Hepatocyte (in vitro differentiated cells): ENCODE measurements at regions not wholly inside any gene's neighbourhood (a gene's known extent, or its start where the extent isn't known, plus 50 kb on each side); places are given as distances from the start of the nearest gene placed in this dataset.

ENCODE experiments used
- DNase-seq: peaks from one replicate; pipeline ENCODE4 v3.0.0-alpha.2; 2016; ENCODE audit warnings: low spot score
- H2AFZ ChIP-seq: fragments of 200-600 bp; sonication (generic); 2 replicates; pipeline ENCODE4 v1.6.0; 2016; ENCODE audit warnings: antibody characterized with exemption, mild to moderate bottlenecking
- H3K27ac ChIP-seq: fragments of 200-600 bp; sonication (generic); 2 replicates; pipeline ENCODE4 v1.5.1; 2016; ENCODE audit warnings: mild to moderate bottlenecking
- H3K27me3 ChIP-seq: fragments of 200-600 bp; sonication (generic); 2 replicates; pipeline ENCODE4 v1.6.1; 2016
- H3K36me3 ChIP-seq: fragments of 200-600 bp; sonication (generic); replicated peaks from 2 replicates; pipeline ENCODE4 v1.5.1; 2016; ENCODE audit warnings: low read depth; ENCODE audit not compliant: insufficient read depth
- H3K4me1 ChIP-seq: fragments of 200-600 bp; sonication (generic); 2 replicates; pipeline ENCODE4 v1.5.1; 2016; ENCODE audit warnings: mild to moderate bottlenecking, moderate library complexity; ENCODE audit not compliant: insufficient read depth
- H3K4me2 ChIP-seq: fragments of 200-600 bp; sonication (generic); 2 replicates; pipeline ENCODE4 v1.6.0; 2016
- H3K4me3 ChIP-seq: fragments of 200-600 bp; sonication (generic); 2 replicates; pipeline ENCODE4 v1.5.1; 2016; ENCODE audit warnings: mild to moderate bottlenecking
- H3K79me2 ChIP-seq: fragments of 200-600 bp; sonication (generic); 2 replicates; pipeline ENCODE4 v1.6.0; 2017; ENCODE audit warnings: mild to moderate bottlenecking
- H3K9me2 ChIP-seq: fragments of 200-600 bp; sonication (generic); replicated peaks from 2 replicates; pipeline ENCODE4 v1.6.0; 2017; ENCODE audit warnings: mild to moderate bottlenecking; ENCODE audit not compliant: insufficient read depth
- H3K9me3 ChIP-seq: fragments of 200-600 bp; sonication (generic); 2 replicates; pipeline ENCODE4 v1.5.1; 2016; ENCODE audit warnings: low read depth, mild to moderate bottlenecking
- H4K20me1 ChIP-seq: fragments of 200-600 bp; sonication (generic); 2 replicates; pipeline ENCODE4 v1.6.0; 2016; ENCODE audit warnings: mild to moderate bottlenecking; ENCODE audit not compliant: insufficient read depth, poor library complexity, severe bottlenecking
- EZH2 ChIP-seq: fragments of 200-600 bp; sonication (generic); IDR thresholded peaks from 2 replicates; pipeline ENCODE4 v1.6.1; 2016; ENCODE audit warnings: antibody characterized with exemption, mild to moderate bottlenecking, borderline replicate concordance
- EZH2phosphoT487 ChIP-seq: fragments of 200-600 bp; sonication (generic); IDR thresholded peaks from one replicate; pipeline ENCODE4 v1.6.1; 2018; ENCODE audit warnings: antibody characterized with exemption, mild to moderate bottlenecking, low read depth, moderate library complexity; ENCODE audit not compliant: unreplicated experiment, severe bottlenecking
- WGBS: methylation state at CpG from one replicate; pipeline ENCODE4 v1.1.6; 2016; ENCODE audit warnings: low lambda C conversion rate; ENCODE audit errors: missing lambda C conversion rate; 5-methylcytosine and 5-hydroxymethylcytosine counted together
- TF ChIP-seq, protein P1 (sequence below): fragments of 200-600 bp; sonication (generic); IDR thresholded peaks from 2 replicates; pipeline ENCODE4 v1.5.1; 2016; ENCODE audit warnings: antibody characterized with exemption, mild to moderate bottlenecking; ENCODE audit not compliant: poor library complexity

DNA sequence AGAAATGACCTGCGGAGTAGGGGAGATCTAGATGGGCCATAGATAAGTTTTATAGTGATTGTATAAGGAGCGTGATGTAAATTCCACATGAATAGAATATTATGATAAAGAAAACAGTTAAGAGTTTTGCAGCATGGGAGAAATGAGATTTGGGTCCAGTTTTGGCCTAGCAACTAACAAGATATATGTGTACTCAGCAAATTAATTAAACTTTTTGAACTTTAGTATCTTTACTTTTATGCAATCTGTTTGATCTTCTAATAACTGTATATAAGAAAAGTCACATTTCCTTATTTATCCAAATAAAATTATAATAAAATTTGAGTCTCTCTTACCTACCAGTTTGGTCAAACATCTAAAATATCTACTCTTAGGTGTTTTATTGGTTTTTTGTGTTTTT is 1011.8 kb upstream of the NCAM2 start:
- no peaks in the 10 kb centered on the region for H3K36me3 ChIP-seq
- H3K4me2 ChIP-seq, result no peak overlapping the region
- TF ChIP-seq EZH2phosphoT487 (no peak), EZH2 (no peak)
- TF ChIP-seq, protein P1, sequence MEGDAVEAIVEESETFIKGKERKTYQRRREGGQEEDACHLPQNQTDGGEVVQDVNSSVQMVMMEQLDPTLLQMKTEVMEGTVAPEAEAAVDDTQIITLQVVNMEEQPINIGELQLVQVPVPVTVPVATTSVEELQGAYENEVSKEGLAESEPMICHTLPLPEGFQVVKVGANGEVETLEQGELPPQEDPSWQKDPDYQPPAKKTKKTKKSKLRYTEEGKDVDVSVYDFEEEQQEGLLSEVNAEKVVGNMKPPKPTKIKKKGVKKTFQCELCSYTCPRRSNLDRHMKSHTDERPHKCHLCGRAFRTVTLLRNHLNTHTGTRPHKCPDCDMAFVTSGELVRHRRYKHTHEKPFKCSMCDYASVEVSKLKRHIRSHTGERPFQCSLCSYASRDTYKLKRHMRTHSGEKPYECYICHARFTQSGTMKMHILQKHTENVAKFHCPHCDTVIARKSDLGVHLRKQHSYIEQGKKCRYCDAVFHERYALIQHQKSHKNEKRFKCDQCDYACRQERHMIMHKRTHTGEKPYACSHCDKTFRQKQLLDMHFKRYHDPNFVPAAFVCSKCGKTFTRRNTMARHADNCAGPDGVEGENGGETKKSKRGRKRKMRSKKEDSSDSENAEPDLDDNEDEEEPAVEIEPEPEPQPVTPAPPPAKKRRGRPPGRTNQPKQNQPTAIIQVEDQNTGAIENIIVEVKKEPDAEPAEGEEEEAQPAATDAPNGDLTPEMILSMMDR, result no peak
- no peak overlapping the region for H3K27ac ChIP-seq
- H3K9me2 ChIP-seq, result no peaks in the 10 kb centered on the region
- no peak for DNase-seq
- no peaks in the 10 kb centered on the region for H3K4me1 ChIP-seq
- no peaks in the 10 kb centered on the region for H3K9me3 ChIP-seq
- no peak overlapping the region for H2AFZ ChIP-seq
- no peaks in the 10 kb centered on the region for H3K27me3 ChIP-seq
- WGBS, result 88% methylated on average over 2 of the region's 2 CpGs
- H3K4me3 ChIP-seq, result no peak overlapping the region
- no peaks in the 10 kb centered on the region for H3K79me2 ChIP-seq
- H4K20me1 ChIP-seq, result no peaks in the 10 kb centered on the region

DNA sequence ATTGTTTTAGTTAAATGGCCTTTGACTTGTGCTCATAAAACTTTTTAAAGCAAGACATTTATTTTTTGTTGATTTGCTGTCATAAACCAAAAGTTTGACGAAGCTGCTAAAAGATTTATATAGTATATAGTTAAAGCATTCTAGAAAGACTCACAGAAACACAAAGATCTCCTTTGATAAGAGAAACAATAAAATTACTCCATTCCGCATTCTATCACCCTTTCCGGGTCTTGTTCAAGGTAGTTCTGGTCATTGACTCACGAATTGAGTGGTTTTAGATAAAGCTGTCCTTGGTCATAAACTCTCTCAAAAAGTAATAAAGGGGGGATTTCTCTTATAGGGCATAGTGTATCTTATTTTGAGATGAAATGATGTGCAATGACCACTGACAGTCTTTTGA is 1010.5 kb upstream of the NCAM2 start:
- H3K4me1 ChIP-seq, result no peaks in the 10 kb centered on the region
- no peaks in the 10 kb centered on the region for H3K79me2 ChIP-seq
- WGBS, result 59% methylated on average over 4 of the region's 4 CpGs
- no peak overlapping the region for H2AFZ ChIP-seq
- TF ChIP-seq EZH2phosphoT487 (no peak), EZH2 (no peak)
- TF ChIP-seq, protein P1, result no peak
- H3K27me3 ChIP-seq, result no peaks in the 10 kb centered on the region
- no peaks in the 10 kb centered on the region for H4K20me1 ChIP-seq
- H3K9me3 ChIP-seq, result no peaks in the 10 kb centered on the region
- H3K27ac ChIP-seq, result no peak overlapping the region
- H3K36me3 ChIP-seq, result no peaks in the 10 kb centered on the region
- no peaks in the 10 kb centered on the region for H3K9me2 ChIP-seq
- no peak for DNase-seq
- no peak overlapping the region for H3K4me3 ChIP-seq
- H3K4me2 ChIP-seq, result no peak overlapping the region

DNA sequence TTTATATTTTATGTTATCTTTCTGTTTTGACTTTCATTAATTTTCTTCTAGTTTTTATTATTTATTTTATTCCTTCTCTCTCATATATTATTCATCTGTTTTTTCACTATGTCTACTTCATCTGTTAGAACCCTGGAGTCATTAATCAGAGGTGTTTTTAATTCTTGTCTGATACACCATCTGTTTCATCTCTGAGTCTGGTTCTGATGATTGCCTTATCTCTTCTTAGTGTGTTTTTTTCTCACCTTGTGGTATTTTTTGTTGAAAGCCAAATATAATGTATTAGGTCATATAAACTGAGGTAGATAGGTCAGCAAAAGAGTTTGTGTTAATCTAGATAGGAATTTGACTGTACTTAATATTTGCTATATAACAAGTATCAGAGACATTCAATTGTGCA is 1005.7 kb upstream of the NCAM2 start:
- Histone ChIP-seq H3K9me2 (no peaks in the 10 kb centered on the region), H3K4me3 (no peak overlapping the region), H3K4me1 (no peaks in the 10 kb centered on the region), H2AFZ (no peak overlapping the region), H3K4me2 (no peak overlapping the region), H3K9me3 (no peaks in the 10 kb centered on the region), H4K20me1 (no peaks in the 10 kb centered on the region), H3K27ac (no peak overlapping the region), H3K27me3 (no peaks in the 10 kb centered on the region), H3K79me2 (no peaks in the 10 kb centered on the region), H3K36me3 (no peaks in the 10 kb centered on the region)
- TF ChIP-seq EZH2, result no peak
- TF ChIP-seq EZH2phosphoT487, result no peak
- TF ChIP-seq, protein P1, result no peak
- DNase-seq, result no peak

DNA sequence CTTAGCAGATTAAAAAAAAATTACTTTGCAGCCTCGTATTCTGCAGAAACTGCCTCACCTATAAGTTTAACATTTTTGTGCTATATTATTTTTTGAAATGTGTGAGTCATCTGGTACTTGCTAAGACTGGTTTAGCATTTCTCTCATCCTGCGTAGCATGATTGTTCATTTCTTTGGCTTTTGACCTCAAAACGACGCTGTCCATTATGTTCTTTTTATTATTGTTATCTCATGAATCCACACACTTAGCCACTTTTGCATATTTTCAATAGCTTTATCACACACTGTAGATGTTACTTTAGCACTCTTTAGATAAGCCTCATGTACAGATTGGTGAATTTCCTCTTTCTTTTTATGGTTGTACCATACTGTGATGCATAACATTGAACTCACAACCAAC is 1004.9 kb upstream of the NCAM2 start:
- H2AFZ ChIP-seq, result no peak overlapping the region
- no peak overlapping the region for H3K4me2 ChIP-seq
- no peaks in the 10 kb centered on the region for H3K9me3 ChIP-seq
- H4K20me1 ChIP-seq, result no peaks in the 10 kb centered on the region
- no peaks in the 10 kb centered on the region for H3K4me1 ChIP-seq
- 69% methylated on average over 4 of the region's 4 CpGs for WGBS
- no peaks in the 10 kb centered on the region for H3K36me3 ChIP-seq
- H3K9me2 ChIP-seq, result no peaks in the 10 kb centered on the region
- H3K79me2 ChIP-seq, result no peaks in the 10 kb centered on the region
- DNase-seq, result no peak
- H3K27ac ChIP-seq, result no peak overlapping the region
- no peak overlapping the region for H3K4me3 ChIP-seq
- H3K27me3 ChIP-seq, result no peaks in the 10 kb centered on the region
- TF ChIP-seq EZH2 (no peak), EZH2phosphoT487 (no peak)
- TF ChIP-seq, protein P1, result no peak
